MV-4-11 (cell line): ENCODE measurements at regions not wholly inside any gene's neighbourhood (a gene's known extent, or its start where the extent isn't known, plus 50 kb on each side); places are given as distances from the start of the nearest gene placed in this dataset.
"Not testable (repeated sequence)": the region's sequence is repeated elsewhere in the genome, so short reads cannot be mapped to it uniquely, and the experiment has no call there.

Experiments
- DNase-seq: peaks from one replicate; lab custom pipeline; 2025; lab: John Stamatoyannopoulos, UW

DNA sequence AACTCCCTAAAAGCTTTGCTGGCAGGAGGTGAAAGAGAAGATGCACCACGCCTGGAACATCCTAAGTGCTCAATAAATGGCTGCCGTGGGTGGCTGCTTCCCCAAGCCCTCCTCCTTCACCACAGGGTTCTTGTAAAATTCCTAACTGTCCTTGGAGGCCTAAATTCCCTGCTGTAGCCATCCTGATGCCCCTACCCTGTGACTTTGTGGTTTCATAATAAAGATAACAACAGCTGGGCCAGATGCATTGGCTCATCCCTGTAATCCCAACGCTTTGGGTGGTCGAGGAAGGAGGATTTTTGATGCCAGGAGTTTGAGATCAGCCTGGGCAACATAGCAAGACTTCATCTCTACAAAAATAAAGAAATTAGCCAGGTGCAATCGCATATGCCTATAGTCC, 341.8 kb downstream of the ANKRD30A start:
- DNase-seq = no peak

DNA sequence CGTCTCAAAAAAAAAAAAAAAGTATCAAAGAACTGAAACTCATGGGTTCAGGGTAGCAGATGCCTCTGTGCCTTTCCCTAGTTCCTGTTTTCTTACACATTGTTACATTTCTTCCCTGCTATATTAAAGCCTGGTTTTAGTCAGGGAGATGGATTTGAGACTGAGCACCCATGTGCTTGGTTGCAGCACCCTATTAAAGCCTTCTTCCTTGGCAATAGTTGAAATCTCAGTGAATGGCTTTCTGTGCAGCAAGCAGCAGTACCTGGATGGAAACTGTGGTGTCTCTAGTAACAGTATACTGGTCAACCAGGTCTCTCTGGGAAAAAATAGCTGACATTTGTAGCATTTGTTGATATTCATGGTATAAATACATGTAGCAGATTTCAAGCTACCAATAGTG, 331.1 kb downstream of the ANKRD30A start:
- DNase-seq = no peak

DNA sequence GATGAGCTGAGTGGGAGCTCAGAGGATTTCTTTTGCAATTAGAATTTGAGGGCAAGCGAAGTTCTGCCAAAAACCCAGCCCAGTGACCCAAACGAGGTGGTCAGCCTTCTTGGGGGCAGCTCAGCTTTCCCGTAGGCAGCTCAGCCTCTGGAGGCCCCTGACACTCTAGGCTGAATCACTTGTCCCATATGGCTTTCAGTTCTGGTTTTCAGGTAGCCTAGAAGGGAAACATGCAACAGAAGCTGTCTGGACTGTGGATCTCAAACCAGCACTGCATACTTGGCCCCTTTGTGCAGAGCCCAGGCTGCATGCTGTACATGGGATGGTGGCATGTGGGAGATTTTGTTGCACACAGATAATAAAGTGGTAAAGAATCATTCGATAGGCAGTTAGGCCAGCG, 322.8 kb downstream of the ANKRD30A start:
- DNase-seq = no peak

DNA sequence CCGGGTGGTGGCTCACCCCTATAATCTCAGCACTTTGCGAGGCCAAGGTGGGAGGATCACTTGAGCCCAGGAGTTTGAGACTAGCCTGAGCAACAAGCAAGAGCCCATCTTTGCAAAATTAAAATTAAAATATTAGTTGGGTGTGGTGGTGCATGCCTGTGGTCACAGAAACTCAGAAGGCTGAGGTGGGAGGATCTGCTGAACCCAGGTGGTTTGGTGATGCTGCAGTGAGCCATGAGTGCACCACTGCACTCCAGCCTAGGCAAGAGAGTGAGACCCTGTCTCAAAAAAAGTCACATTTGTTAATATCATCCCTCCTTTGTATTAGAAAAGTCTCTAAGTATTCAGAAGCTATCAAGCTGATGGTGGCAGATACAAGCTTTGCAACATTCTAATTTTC, 317.5 kb downstream of the ANKRD30A start:
- no peak for DNase-seq

DNA sequence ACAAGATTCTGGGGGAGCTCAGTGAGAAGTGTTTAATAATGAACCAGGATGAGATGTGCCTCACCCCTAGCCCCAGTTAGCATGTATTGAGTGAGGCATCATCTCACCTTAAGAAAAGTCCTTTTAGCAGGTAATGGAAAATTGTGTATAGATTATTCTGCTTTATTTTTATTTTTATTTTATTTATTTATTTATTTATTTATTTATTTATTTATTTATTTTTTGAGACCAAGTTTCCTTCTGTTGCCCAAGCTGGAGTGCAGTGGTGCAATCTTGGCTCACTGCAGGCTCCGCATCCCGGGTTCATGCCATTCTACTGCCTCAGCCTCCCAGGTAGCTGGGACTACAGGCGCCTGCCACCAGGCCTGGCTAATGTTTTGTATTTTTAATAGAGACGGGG, 315.8 kb downstream of the ANKRD30A start:
- not testable (repeated sequence) for DNase-seq

DNA sequence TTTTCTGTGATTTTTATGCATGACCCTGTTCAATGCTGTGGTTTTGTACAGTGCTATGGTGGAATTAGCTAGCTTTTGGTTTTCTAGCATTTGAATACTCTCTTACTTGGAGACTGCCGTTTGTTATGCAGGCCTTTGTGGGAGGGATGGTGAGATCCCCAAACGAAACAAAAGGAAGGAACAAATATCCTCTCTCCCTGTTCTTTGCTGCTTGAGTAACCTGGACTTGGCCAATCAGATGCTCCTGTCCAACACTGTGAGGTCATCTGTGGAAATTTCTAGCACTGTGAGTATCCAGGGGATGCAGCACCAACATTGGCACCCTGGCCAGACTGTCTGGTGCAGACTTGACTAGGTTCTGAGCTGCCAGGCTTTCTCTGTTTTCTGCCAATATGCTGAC, 314.4 kb downstream of the ANKRD30A start:
- DNase-seq = no peak

DNA sequence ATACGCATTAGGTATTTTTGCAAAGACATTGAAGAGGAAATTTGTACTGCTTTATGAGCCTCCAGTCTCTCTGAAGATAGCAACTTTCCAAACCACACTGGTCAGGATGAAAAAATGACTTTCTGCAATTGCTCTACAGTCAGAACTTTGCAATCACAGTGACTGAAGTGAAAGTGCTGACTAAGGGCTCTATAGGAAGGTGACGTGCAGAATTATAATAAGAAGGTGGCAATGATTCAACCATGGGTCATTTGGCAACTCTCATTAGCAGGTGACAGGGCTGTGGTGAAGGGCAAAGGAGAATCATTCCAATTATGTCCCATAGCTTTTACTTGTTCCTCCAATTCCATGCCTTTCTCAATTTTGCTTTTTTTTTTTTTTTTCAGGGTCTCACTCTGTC, 311.0 kb downstream of the ANKRD30A start:
- no peak for DNase-seq

DNA sequence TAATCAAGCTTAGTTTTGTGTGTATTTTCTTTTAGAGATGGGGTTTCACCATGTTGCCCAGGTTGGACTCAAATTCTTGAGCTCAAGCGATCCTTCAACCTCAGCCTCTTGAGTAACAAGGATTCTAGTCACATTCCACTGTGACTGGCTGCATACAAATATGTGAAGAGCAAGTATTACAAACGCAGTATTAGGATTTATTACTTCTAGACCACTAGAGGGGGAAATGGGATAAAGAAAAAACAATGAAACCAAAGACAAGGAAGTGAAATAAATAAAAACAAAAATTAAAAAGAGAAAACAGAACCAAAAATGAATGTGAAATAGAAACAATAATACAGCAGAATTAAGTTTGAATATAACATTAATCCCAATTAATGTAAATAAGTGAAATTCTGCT, 308.7 kb downstream of the ANKRD30A start:
- DNase-seq = no peak
